Suprapubic skin (tissue), 4 donors: ENCODE measurements at regions not wholly inside any gene's neighbourhood (a gene's known extent, or its start where the extent isn't known, plus 50 kb on each side); places are given as distances from the start of the nearest gene placed in this dataset.

ENCODE experiments used
- CTCF ChIP-seq, 2 donors: fragments of 200-600 bp in 1 of 2; fragments of 450-650 bp in 1 of 2; sonication (generic) in 1 of 2; IDR thresholded peaks; one replicate each; pipeline ENCODE4 v1.5.1; 2016 to 2019; ENCODE audit warnings: antibody characterized with exemption in 2 of 2, mild to moderate bottlenecking in 1 of 2, moderate library complexity in 1 of 2
- EP300 ChIP-seq: sonication (generic); formaldehyde crosslinking; IDR thresholded peaks from one replicate; pipeline ENCODE4 v1.6.1; 2017; ENCODE audit warnings: antibody characterized with exemption
- POLR2A ChIP-seq, 2 donors: fragments of 450-650 bp; IDR thresholded peaks; one replicate each; pipeline ENCODE4 v1.6.1; 2017; ENCODE audit warnings: antibody characterized with exemption in 2 of 2, mild to moderate bottlenecking in 2 of 2, moderate library complexity in 2 of 2
- POLR2AphosphoS5 ChIP-seq, 3 donors: sonication (generic); formaldehyde crosslinking; IDR thresholded peaks; one replicate each; pipeline ENCODE4 v1.6.1; 2017; ENCODE audit warnings: antibody characterized with exemption in 3 of 3

GRCh38 chr13:79833991-79834390, 353.0 kb downstream of the NDFIP2 start:
- TF ChIP-seq EP300 (no peak), POLR2A (IDR thresholded peaks at IDR 0.05) (no peak), POLR2AphosphoS5 (IDR thresholded peaks at IDR 0.05) (no peak), CTCF (IDR thresholded peaks at IDR 0.05) (no peak)
